Hepatocyte (in vitro differentiated cells): ENCODE measurements at regions not wholly inside any gene's neighbourhood (a gene's known extent, or its start where the extent isn't known, plus 50 kb on each side); places are given as distances from the start of the nearest gene placed in this dataset.

Experiments
- CTCF ChIP-seq: fragments of 200-600 bp; sonication (generic); IDR thresholded peaks from 2 replicates; pipeline ENCODE4 v1.5.1; 2016; ENCODE audit warnings: antibody characterized with exemption, mild to moderate bottlenecking; ENCODE audit not compliant: poor library complexity
- EZH2 ChIP-seq: fragments of 200-600 bp; sonication (generic); IDR thresholded peaks from 2 replicates; pipeline ENCODE4 v1.6.1; 2016; ENCODE audit warnings: antibody characterized with exemption, mild to moderate bottlenecking, borderline replicate concordance
- EZH2phosphoT487 ChIP-seq: fragments of 200-600 bp; sonication (generic); IDR thresholded peaks from one replicate; pipeline ENCODE4 v1.6.1; 2018; ENCODE audit warnings: antibody characterized with exemption, mild to moderate bottlenecking, low read depth, moderate library complexity; ENCODE audit not compliant: unreplicated experiment, severe bottlenecking

GRCh38 chr22:49106096-49106841 lies 721.4 kb downstream of the BRD1 start:
- TF ChIP-seq CTCF (no peak), EZH2 (no peak), EZH2phosphoT487 (no peak)
